PC-9 (cell line): ENCODE measurements at regions not wholly inside any gene's neighbourhood (a gene's known extent, or its start where the extent isn't known, plus 50 kb on each side); places are given as distances from the start of the nearest gene placed in this dataset.

Source experiments
- EZH2 ChIP-seq: fragments of 200-600 bp; sonication (generic); IDR thresholded peaks from 2 replicates; pipeline ENCODE4 v1.8.0; 2017; ENCODE audit warnings: antibody characterized with exemption, low read depth
- TF ChIP-seq, protein P1 (sequence below): fragments of 200-600 bp; sonication (generic); conservative IDR thresholded peaks from 2 replicates; pipeline ENCODE4 v1.6.1; 2017; ENCODE audit warnings: mixed run types, antibody characterized with exemption, mild to moderate bottlenecking, moderate library complexity

DNA sequence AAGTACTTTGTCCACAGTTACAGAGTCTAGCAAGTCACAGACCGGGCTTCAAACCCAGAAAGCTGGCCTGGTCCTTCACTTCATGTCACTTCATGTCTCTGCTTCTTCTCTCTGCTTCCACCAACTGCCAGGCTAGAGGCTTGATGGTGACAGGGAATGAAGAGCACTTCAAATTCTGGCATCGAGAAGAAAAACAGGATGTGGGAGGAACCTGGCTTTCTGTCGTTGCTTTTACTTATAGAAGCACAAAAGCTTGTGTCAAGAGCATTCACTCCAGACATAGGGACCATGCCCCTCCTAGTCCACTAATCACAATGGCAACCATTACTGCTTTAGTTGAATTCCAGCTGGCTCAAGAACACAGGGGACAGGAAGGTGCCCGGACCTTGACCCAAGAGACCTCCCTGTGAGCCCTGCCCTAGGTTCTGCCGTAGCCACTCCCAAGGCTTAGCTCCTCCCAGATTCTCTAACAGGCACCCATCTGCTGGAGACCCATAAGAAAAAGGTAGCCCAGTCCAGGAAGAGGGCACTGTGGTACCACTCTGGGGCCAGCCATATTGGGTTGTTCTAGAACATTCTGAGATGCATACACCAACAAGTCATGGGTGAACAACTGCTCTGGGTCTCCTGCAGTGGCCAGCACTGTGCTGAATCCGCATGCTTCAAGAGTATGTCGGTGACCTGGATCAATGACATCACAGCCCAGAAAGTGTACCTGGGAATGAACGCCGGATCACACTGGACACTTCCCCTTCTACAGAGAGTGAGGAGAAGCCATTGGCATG lies 181.8 kb downstream of the C16orf95 start:
- TF ChIP-seq, protein P1, sequence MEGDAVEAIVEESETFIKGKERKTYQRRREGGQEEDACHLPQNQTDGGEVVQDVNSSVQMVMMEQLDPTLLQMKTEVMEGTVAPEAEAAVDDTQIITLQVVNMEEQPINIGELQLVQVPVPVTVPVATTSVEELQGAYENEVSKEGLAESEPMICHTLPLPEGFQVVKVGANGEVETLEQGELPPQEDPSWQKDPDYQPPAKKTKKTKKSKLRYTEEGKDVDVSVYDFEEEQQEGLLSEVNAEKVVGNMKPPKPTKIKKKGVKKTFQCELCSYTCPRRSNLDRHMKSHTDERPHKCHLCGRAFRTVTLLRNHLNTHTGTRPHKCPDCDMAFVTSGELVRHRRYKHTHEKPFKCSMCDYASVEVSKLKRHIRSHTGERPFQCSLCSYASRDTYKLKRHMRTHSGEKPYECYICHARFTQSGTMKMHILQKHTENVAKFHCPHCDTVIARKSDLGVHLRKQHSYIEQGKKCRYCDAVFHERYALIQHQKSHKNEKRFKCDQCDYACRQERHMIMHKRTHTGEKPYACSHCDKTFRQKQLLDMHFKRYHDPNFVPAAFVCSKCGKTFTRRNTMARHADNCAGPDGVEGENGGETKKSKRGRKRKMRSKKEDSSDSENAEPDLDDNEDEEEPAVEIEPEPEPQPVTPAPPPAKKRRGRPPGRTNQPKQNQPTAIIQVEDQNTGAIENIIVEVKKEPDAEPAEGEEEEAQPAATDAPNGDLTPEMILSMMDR, result no peak
- TF ChIP-seq EZH2, result no peak
